AG04450 (cell line): ENCODE measurements at regions not wholly inside any gene's neighbourhood (a gene's known extent, or its start where the extent isn't known, plus 50 kb on each side); places are given as distances from the start of the nearest gene placed in this dataset.

Experiments used
- CTCF ChIA-PET: fragments of 300-600, 350-600 bp; formaldehyde crosslinking; extraction: SDS; loops from one replicate; lab custom pipeline; 2022; ENCODE audit warnings: antibody characterized with exemption, inconsistent platforms; lab: Charles Lee
- POLR2A ChIA-PET: fragments of 350-600 bp; formaldehyde crosslinking; extraction: SDS; loops from one replicate; lab custom pipeline; 2021; ENCODE audit warnings: antibody characterized with exemption, inconsistent platforms; lab: Yijun Ruan, JAX
- DNase-seq: peaks from one replicate; pipeline ENCODE4 v3.0.0-alpha.2; 2011; ENCODE audit warnings: low read depth, low spot score
- H3K27ac ChIP-seq: one replicate; pipeline ENCODE4 v1.5.1; 2012; ENCODE audit warnings: low read depth, low read length, control low read depth
- H3K27me3 ChIP-seq: one replicate; pipeline ENCODE4 v1.6.0; 2012; ENCODE audit warnings: low read length; ENCODE audit not compliant: control insufficient read depth, insufficient read depth
- H3K4me3 ChIP-seq: 2 replicates; pipeline ENCODE4 v1.5.1; 2011; ENCODE audit warnings: mild to moderate bottlenecking, low read depth, low read length, control low read depth
- H3K9me3 ChIP-seq: 2 replicates; pipeline ENCODE4 v1.5.1; 2012; ENCODE audit warnings: low read length; ENCODE audit not compliant: control insufficient read depth, insufficient read depth
- CTCF ChIP-seq: IDR thresholded peaks from 2 replicates; pipeline ENCODE4 v1.5.1; 2011; ENCODE audit warnings: low read depth, low read length, control low read depth, inconsistent platforms

GRCh38 chr16:87186446-87186845 is 130.7 kb downstream of the C16orf95 start:
- H3K27ac ChIP-seq: no peak overlapping the region
- peaks cover 10% of the 10 kb centered on the region; the same call in 1 of the 2 replicates for H3K9me3 ChIP-seq
- H3K4me3 ChIP-seq: no peak overlapping the region
- CTCF ChIA-PET: no interaction called here
- no peak for TF ChIP-seq CTCF
- no peaks in the 10 kb centered on the region for H3K27me3 ChIP-seq
- no peak for DNase-seq
- POLR2A ChIA-PET: no interaction called here

- H3K27me3 ChIP-seq: peaks cover 2% of the 10 kb centered on the region
- peaks cover 10% of the 10 kb centered on the region; the same call in 1 of the 2 replicates for H3K9me3 ChIP-seq
- no peak for DNase-seq
- no peak for TF ChIP-seq CTCF
- CTCF ChIA-PET: no interaction called here
- H3K27ac ChIP-seq: no peak overlapping the region
- no peak overlapping the region for H3K4me3 ChIP-seq
- POLR2A ChIA-PET: no interaction called here
Observed at GRCh38 chr16:87186876-87187533, 130.2 kb downstream of the C16orf95 start.

- CTCF ChIA-PET: interaction anchor here (0.7 kb wide), 1 partner anchor 624 kb away, joined by 3 read pairs; no protein-coding TSS in a partner anchor
- H3K27ac ChIP-seq: no peak overlapping the region
- POLR2A ChIA-PET: no interaction called here
- H3K9me3 ChIP-seq: peaks cover 10% of the 10 kb centered on the region; the same call in 1 of the 2 replicates
- no peak for TF ChIP-seq CTCF
- peaks cover 2% of the 10 kb centered on the region for H3K27me3 ChIP-seq
- no peak overlapping the region for H3K4me3 ChIP-seq
- no peak for DNase-seq
Observed at GRCh38 chr16:87188104-87188503, 129.1 kb downstream of the C16orf95 start.

GRCh38 chr16:87189426-87189825 is 127.8 kb downstream of the C16orf95 start:
- ChIA-PET CTCF (interaction anchor here (0.9 kb wide), 1 partner anchor 9 kb away, joined by 3 read pairs; no protein-coding TSS in a partner anchor), POLR2A (no interaction called here)
- peaks cover 2% of the 10 kb centered on the region for H3K27me3 ChIP-seq
- TF ChIP-seq CTCF: no peak
- H3K27ac ChIP-seq: no peak overlapping the region
- DNase-seq: no peak
- no peak overlapping the region for H3K4me3 ChIP-seq
- peaks cover 10% of the 10 kb centered on the region; the same call in 1 of the 2 replicates for H3K9me3 ChIP-seq
